Upper lobe of left lung (tissue), 6 donors: ENCODE measurements at regions not wholly inside any gene's neighbourhood (a gene's known extent, or its start where the extent isn't known, plus 50 kb on each side); places are given as distances from the start of the nearest gene placed in this dataset.
A peak's percentile ranks its signal among the peaks of the same experiment; 100 is the strongest.

ENCODE experiments used
- ATAC-seq, 2 donors: fragments of 200-7000 bp; cut with Tn5 transposase; one replicate each; pipeline ENCODE4 v1.9.1; 2022; ENCODE audit warnings: mild to moderate bottlenecking in 2 of 2, moderate library complexity in 2 of 2; ENCODE audit not compliant: low FRiP score in 2 of 2
- DNase-seq, 2 donors: peaks; one replicate each; pipeline ENCODE4 v3.0.0-alpha.2; 2019 to 2020
- H3K27ac ChIP-seq, 4 donors: fragments of 200-600 bp; sonication (generic); one replicate each; pipeline ENCODE4 v1.5.1; 2016 to 2019
- H3K27me3 ChIP-seq, 4 donors: fragments of 200-600 bp; sonication (generic); one replicate each; pipeline ENCODE4 v1.5.1; 2017 to 2019
- H3K36me3 ChIP-seq, 4 donors: fragments of 200-600 bp; sonication (generic); one replicate each; pipeline ENCODE4 v1.5.1; 2016 to 2019
- H3K4me1 ChIP-seq, 4 donors: fragments of 200-600 bp; sonication (generic); one replicate each; pipeline ENCODE4 v1.5.1; 2018 to 2019
- H3K4me3 ChIP-seq, 4 donors: fragments of 200-600 bp; sonication (generic); one replicate each; pipeline ENCODE4 v1.5.1; 2017 to 2019; ENCODE audit warnings: mild to moderate bottlenecking in 2 of 4, moderate library complexity in 1 of 4
- H3K9me3 ChIP-seq, 4 donors: fragments of 200-600 bp; sonication (generic); one replicate each; pipeline ENCODE4 v1.5.1; 2018 to 2019
- CTCF ChIP-seq, 6 experiments: fragments of 450-650 bp in 4 of 6; fragments of 200-600 bp in 2 of 6; sonication (generic) in 2 of 6; IDR thresholded peaks; one replicate each; pipeline ENCODE4 v1.5.1; 2016 to 2019; ENCODE audit warnings: antibody characterized with exemption in 6 of 6
- EP300 ChIP-seq, 4 donors: sonication (generic); formaldehyde crosslinking; IDR thresholded peaks; one replicate each; pipeline ENCODE4 v1.5.1; 2017; ENCODE audit warnings: antibody characterized with exemption in 4 of 4, control low read depth in 2 of 4
- POLR2A ChIP-seq, 4 donors: fragments of 450-650 bp; IDR thresholded peaks; one replicate each; pipeline ENCODE4 v1.5.1; 2016 to 2017; ENCODE audit warnings: antibody characterized with exemption in 4 of 4, mild to moderate bottlenecking in 2 of 4
- POLR2AphosphoS5 ChIP-seq, 2 donors: sonication (generic); formaldehyde crosslinking; IDR thresholded peaks; one replicate each; pipeline ENCODE4 v1.5.1; 2017; ENCODE audit warnings: antibody characterized with exemption in 2 of 2
- WGBS, 2 donors: methylation state at CpG; one replicate each; pipeline ENCODE4 v1.1.5; 2017 to 2018; 5-methylcytosine and 5-hydroxymethylcytosine counted together
- donor health status: DM: no; HTN: no; CAD: no; lungs with moderate emphysema.
- donor health status: DM: no; HTN: yes; CAD: no; lungs with severe emphysema.

DNA sequence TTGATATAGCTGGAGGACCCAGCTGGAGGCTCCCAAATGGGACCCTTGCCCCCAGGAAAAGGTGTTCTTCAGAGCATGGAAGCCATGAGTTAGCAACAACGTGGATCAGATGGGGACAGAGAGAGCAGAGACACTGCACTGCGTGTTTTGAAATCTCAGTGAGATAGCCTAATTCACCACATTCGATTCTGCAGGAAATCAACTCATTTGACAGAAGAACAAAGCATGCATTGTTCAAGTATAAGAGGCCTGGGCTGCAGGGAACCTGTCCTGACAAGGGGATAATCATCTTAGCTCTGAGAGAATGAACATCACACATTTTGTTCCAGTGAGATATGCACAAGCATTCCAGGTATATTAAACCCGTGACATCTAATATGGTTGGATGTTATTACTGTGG is 450.2 kb downstream of the CDH26 start:
- H3K27ac ChIP-seq = no peak overlapping the region
- no peaks in the 10 kb centered on the region for H3K27me3 ChIP-seq
- ATAC-seq = no peak
- H3K4me3 ChIP-seq = no peak overlapping the region
- DNase-seq = no peak
- no peaks in the 10 kb centered on the region for H3K36me3 ChIP-seq
- no peak for TF ChIP-seq CTCF (IDR thresholded peaks at IDR 0.05)
- no peak for TF ChIP-seq POLR2AphosphoS5 (IDR thresholded peaks at IDR 0.05)
- no peak for TF ChIP-seq POLR2A (IDR thresholded peaks at IDR 0.05)
- no peak for TF ChIP-seq EP300 (IDR thresholded peaks at IDR 0.05)
- no peaks in the 10 kb centered on the region for H3K4me1 ChIP-seq
- H3K9me3 ChIP-seq = no peaks in the 10 kb centered on the region
- 64 to 70% methylated on average over 4 of the region's 4 CpGs for WGBS, 2 donors

GRCh38 chr20:60410618-60411264 is 452.5 kb downstream of the CDH26 start:
- TF ChIP-seq CTCF (IDR thresholded peaks at IDR 0.05) (no peak), POLR2AphosphoS5 (IDR thresholded peaks at IDR 0.05) (no peak), EP300 (IDR thresholded peaks at IDR 0.05) (no peak), POLR2A (IDR thresholded peaks at IDR 0.05) (no peak)
- Histone ChIP-seq H3K4me3 (no peak overlapping the region), H3K27ac (no peak overlapping the region), H3K27me3 (no peaks in the 10 kb centered on the region), H3K9me3 (no peaks in the 10 kb centered on the region), H3K4me1 (no peaks in the 10 kb centered on the region), H3K36me3 (no peaks in the 10 kb centered on the region)
- WGBS, 2 donors = 86% methylated on average over 7 of the region's 7 CpGs
- DNase-seq (no peak), ATAC-seq (no peak)

DNA sequence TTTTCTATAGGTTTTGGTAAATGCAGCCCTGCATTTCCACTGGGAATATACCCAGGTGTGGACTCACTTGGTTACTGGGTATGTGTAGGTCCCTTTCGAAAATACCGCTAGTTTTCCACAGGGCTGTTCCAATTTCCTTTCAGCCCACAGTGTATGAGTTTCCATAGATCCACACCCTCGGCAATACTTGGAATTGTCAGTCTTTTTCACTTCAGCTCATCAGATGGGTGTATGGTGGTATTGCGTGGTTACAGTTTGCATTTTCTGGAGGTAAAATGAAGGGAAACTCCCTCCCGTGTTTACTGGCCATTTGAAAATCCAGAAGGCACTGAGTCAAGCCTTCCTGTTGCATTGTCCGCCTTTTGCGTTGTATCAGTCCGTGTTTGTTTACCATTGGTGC is 453.6 kb downstream of the CDH26 start:
- H3K4me1 ChIP-seq = no peaks in the 10 kb centered on the region
- DNase-seq = no peak
- H3K36me3 ChIP-seq = no peaks in the 10 kb centered on the region
- no peaks in the 10 kb centered on the region for H3K27me3 ChIP-seq
- no peak overlapping the region for H3K4me3 ChIP-seq
- 88 to 94% methylated on average over 8 of the region's 8 CpGs for WGBS, 2 donors
- TF ChIP-seq POLR2A (IDR thresholded peaks at IDR 0.05) (no peak), CTCF (IDR thresholded peaks at IDR 0.05) (no peak), EP300 (IDR thresholded peaks at IDR 0.05) (no peak), POLR2AphosphoS5 (IDR thresholded peaks at IDR 0.05) (no peak)
- no peak for ATAC-seq
- no peaks in the 10 kb centered on the region for H3K9me3 ChIP-seq
- H3K27ac ChIP-seq = no peak overlapping the region

- Histone ChIP-seq H3K9me3 (no peaks in the 10 kb centered on the region), H3K4me1 (no peaks in the 10 kb centered on the region), H3K27ac (no peak overlapping the region), H3K36me3 (no peaks in the 10 kb centered on the region), H3K4me3 (no peak overlapping the region), H3K27me3 (no peaks in the 10 kb centered on the region)
- TF ChIP-seq POLR2AphosphoS5 (IDR thresholded peaks at IDR 0.05) = no peak
- TF ChIP-seq EP300 (IDR thresholded peaks at IDR 0.05) = no peak
- no peak for TF ChIP-seq CTCF (IDR thresholded peaks at IDR 0.05)
- TF ChIP-seq POLR2A (IDR thresholded peaks at IDR 0.05) = no peak
- WGBS, 2 donors = 89 to 91% methylated on average over 4 to 5 of the region's 5 CpGs
- no peak for DNase-seq
- ATAC-seq = peak in 1 of 2 donors; percentile 26
Observed at GRCh38 chr20:60420676-60421229, 462.5 kb downstream of the CDH26 start.

DNA sequence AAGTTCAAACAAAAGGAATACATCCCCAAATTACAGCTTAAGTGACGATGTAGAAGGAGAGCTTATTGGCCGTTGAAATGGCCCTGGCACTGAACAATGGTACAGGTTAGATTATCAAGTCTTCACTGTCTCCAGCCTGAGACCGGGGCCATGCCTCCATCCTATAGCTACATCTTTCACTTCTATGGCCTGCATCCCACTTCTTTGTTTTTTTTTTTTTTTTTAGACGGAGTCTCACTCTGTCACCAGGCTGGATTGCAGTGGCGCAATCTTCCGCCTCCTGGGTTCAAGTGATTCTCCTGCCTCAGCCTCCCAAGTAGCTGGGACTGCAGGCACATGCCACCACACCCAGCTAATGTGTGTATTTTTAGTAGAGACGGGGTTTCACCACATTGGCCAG is 464.6 kb downstream of the CDH26 start:
- Histone ChIP-seq H3K36me3 (no peaks in the 10 kb centered on the region), H3K4me1 (no peaks in the 10 kb centered on the region), H3K4me3 (no peak overlapping the region), H3K9me3 (no peaks in the 10 kb centered on the region), H3K27me3 (no peaks in the 10 kb centered on the region), H3K27ac (no peak overlapping the region)
- TF ChIP-seq CTCF (IDR thresholded peaks at IDR 0.05) (no peak), POLR2AphosphoS5 (IDR thresholded peaks at IDR 0.05) (no peak), EP300 (IDR thresholded peaks at IDR 0.05) (no peak), POLR2A (IDR thresholded peaks at IDR 0.05) (no peak)
- 91 to 94% methylated on average over 7 of the region's 7 CpGs for WGBS, 2 donors
- DNase-seq (no peak), ATAC-seq (no peak)
